Transverse colon (tissue), 4 donors: ENCODE measurements at regions not wholly inside any gene's neighbourhood (a gene's known extent, or its start where the extent isn't known, plus 50 kb on each side); places are given as distances from the start of the nearest gene placed in this dataset.

Experiments
- CTCF ChIP-seq, 5 experiments: fragments of 200-600 bp in 3 of 5; fragments of 450-650 bp in 2 of 5; sonication (generic) in 3 of 5; IDR thresholded peaks; 1 replicate in 2 of 5; 2 replicates in 3 of 5; pipeline ENCODE4 v1.5.1; 2016 to 2017; ENCODE audit warnings: antibody characterized with exemption in 5 of 5, inconsistent platforms in 3 of 5, mild to moderate bottlenecking in 2 of 5, moderate library complexity in 1 of 5
- EP300 ChIP-seq: sonication (generic); formaldehyde crosslinking; IDR thresholded peaks from one replicate; pipeline ENCODE4 v1.6.1; 2017; ENCODE audit warnings: antibody characterized with exemption, low read depth
- POLR2A ChIP-seq: fragments of 450-650 bp; IDR thresholded peaks from one replicate; pipeline ENCODE4 v1.6.1; 2016; ENCODE audit warnings: antibody characterized with exemption, mild to moderate bottlenecking, moderate library complexity
- POLR2AphosphoS5 ChIP-seq, 3 donors: sonication (generic); formaldehyde crosslinking; IDR thresholded peaks; one replicate each; pipeline ENCODE4 v1.6.1; 2016; ENCODE audit warnings: antibody characterized with exemption in 3 of 3

DNA sequence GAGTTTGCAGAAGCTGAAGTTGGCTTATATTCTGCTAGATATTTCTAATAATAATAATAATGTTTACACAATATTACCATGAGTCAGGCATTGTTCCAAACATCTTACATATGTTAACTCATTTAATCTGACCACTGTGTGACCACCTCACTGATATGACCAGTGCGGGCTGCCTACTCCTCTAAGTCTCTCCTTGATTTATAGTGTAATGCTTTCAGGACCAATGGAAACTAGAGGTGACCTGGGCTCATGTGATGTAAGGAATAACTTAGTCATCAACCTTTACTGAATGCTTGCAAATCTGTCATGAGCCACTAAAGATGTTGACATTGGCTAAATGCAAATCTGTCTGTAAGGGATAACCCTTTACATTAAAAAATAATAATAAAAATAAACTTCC lies 51.1 kb upstream of the GPR6 start:
- no peak for TF ChIP-seq CTCF (IDR thresholded peaks at IDR 0.05)
- no peak for TF ChIP-seq POLR2A
- no peak for TF ChIP-seq POLR2AphosphoS5 (IDR thresholded peaks at IDR 0.05)
- no peak for TF ChIP-seq EP300
